Frontal cortex (tissue), 3 donors: ENCODE measurements at regions not wholly inside any gene's neighbourhood (a gene's known extent, or its start where the extent isn't known, plus 50 kb on each side); places are given as distances from the start of the nearest gene placed in this dataset.
"Not testable (repeated sequence)": the region's sequence is repeated elsewhere in the genome, so short reads cannot be mapped to it uniquely, and the experiment has no call there.

Experiments used
- DNase-seq, 2 donors: peaks; one replicate each; pipeline ENCODE4 v3.0.0; 2012; ENCODE audit warnings: low spot score in 2 of 2
- FAIRE-seq: peaks from 2 replicates; lab custom pipeline; 2012; peaks lifted over from hg19 to GRCh38; lab: Jason Lieb, UNC
- donor health status: control.
- donor health status: control.
- donor health status: control.

DNA sequence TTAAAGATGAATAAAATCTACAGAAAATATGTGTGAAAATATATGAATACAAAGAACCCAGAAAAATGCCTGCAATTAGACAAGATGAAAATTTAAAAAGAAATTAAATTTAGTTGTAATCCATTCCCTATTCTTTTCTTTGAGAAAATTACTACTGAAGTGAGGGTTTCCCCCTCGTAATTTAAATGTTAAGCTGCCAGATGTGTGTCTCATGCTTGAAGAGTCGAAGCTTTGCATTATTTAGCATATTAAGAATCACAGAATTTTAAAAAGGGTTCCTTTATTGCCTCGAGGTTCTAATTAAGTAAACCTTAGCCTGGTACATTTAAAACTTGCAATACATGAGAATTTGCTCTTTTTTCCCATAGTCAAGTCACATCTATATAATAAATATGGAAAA, 630.1 kb downstream of the TFAP2A start:
- DNase-seq, result no peak

DNA sequence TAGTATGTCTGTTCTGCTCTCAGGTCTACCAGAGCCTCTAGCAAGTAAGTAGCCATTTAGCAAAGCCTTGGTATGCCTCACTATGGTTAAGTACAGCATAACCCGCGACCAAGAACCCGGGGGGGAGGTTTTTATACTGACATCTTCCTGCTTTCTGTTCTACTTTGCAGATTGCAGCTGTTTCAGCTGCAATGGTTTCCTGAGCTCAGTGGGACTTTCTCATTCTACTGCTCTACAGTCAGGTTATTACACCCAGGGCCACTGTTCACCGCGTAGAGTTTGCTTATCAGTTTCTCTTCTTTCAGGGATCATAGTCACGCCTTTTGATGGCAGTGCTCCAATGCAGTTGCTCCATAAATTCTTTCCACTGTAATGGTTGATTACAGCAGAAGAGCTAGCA, 631.3 kb downstream of the TFAP2A start:
- FAIRE-seq, result no peak
- no peak for DNase-seq

More for the DNA sequence above, 630.1 kb downstream of the TFAP2A start:
- FAIRE-seq, result no peak

DNA sequence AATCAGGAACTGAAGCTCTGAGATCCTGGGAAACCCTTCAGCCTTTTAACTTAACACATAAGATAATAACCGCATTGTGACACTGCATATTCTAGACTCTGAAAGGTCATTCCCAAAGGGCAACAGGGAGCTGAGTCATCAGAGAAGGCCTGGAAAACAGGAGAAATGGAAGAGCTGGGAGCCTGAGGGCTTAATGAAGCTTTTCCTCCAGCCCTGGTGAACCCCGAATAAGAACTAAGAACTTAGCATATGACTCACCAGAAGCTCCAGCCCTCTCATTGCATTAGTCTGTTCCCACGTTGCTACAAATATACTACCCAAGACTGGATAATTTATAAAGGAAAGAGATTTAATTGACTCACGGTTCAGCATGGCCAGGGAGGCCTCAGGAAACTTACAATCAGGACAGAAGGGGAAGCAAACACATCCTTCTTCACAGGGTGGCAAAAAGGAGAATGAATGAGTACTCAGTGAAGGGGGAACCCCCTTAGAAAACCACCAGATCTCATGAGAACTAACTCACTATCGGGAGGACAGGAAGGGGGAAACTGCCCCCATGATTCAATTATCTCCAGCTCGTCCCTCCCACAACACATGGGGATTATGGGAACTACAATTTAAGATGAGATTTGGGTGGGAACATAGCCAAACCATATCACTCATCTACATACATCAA, 648.5 kb downstream of the TFAP2A start:
- FAIRE-seq, result no peak
- no peak for DNase-seq

DNA sequence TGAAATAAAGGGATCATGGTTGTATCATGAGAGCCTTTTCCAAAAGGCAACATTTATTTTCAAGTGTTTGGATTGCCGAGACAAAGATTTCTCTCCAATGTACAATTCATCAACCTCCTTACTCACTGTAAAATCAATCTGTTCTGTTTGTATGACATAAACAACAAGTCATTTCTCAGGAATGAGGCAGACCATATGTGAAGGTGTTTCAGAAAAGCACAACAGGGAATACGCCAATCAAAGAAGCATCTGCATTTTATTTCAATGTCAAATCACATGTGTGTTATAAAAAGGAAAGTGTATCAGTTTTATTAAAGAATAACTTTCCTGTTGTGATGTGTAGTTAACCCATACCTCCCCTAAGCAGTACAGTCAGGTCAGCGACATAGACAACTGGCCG, 653.7 kb downstream of the TFAP2A start:
- DNase-seq (no peak), FAIRE-seq (no peak)

DNA sequence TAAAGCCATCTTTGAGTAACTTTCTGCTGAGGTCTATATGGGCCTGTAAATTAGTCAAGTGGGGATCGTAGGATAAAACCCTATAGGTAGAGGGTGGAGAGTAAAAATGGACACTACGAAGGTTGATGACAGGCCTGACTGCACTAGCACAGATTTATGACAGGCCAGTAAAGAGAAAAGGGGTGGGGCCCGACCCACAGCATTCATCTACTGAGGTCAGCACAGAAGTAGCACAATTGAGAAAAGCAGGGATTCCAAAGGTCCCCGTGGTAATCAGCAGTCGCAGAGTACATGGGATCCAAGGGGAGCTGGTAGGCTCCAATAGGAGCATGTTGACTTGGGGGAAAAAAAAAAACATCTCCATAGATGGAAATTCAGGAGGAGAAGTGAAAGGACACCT, 660.4 kb downstream of the TFAP2A start:
- FAIRE-seq, result no peak
- DNase-seq, result no peak

DNA sequence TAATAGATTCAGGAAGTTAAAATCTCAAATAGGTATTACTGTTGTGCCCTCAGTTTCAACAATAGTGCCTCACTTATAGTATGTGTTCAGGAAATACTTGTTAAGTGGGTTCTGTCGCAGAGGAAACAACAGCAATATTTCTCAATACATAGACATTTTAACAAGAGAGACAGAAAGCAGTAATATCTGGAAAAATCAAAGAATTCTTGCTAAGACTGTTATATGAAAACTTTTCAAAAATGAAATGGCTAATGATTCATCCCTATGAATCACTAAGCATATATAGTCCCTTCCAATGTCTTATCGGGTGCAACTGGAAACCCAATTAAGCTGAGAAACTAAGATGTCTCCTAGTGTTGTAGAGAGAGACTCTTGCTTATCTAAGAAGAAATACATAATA, 668.9 kb downstream of the TFAP2A start:
- DNase-seq (no peak), FAIRE-seq (no peak)

DNA sequence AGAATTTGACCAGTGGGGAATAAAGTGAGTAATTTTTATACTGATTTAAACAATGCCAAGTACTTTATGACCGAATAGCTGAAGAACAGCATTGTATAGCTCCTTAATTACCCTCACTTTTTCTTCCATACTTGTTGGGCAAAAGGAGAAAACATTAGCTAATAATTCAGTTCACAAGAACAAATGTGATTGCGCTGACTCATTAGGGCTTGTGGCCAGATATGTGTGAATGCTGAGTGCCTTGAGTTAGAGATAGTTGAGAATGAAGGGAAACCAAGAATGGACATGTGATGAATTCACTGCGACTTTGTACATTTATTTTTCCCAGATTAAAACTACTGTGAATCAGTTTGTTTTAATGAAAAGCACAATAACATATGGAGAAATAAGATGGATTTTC, 669.4 kb downstream of the TFAP2A start:
- DNase-seq, result no peak
- FAIRE-seq, result no peak

DNA sequence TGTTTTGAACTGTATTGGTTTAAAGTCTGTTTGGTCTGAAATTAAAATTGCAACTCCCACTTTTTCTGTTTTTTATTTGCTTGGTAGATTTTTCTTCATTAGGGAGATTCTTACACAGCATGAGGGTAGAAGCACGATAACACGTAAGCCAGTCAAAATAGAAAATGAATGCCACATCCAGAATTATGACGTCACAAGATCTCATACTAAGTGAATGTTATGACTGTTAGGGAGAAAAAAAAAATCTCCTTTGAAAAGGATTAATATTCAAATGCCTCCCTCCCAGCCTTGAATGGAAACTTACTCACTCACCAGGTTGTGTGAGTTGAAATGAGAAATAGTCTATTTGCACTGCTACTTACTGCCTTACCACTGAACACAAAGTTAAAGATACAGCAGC, 670.8 kb downstream of the TFAP2A start:
- FAIRE-seq (no peak), DNase-seq (no peak)

DNA sequence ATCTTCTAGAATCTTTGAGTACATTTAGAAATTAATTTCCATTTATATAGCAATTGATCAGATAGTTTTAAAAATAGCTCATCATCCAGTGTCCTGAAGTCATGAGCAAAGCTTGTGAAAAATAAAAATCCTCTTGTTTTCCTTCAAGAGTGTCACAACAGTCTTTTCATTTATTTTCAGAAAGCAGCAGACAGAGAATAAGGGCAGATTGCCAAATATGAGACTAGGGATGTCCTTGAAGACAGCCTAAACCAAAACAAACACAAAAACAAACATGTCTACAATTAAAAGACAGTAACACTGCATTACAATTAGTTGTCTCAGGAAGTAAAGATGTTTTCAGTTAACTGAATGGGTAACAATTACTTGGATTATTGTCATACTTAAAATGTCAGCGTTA, 682.8 kb downstream of the TFAP2A start:
- FAIRE-seq, result no peak

DNA sequence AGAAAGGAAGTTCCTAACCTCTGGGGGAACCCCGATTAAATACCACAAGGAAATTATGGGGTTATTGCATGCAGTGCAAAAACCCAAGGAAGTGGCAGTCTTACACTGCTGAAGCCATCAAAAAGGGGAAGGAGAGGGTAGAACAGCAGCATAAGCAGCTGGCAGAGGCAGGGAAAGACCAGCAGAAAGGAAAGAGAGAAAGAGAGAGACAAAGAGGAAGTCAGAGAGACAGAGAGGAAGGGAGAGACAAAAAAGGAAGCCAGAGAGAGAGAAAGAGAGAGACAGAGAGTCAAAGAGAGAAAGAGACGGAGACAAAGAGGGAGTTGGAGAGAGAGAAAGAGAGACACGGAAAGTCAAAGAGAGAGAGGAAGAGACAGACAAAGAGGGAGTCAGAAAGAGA, 689.1 kb downstream of the TFAP2A start:
- FAIRE-seq, result not testable (repeated sequence)

More for the DNA sequence above, 682.8 kb downstream of the TFAP2A start:
- DNase-seq, result no peak

DNA sequence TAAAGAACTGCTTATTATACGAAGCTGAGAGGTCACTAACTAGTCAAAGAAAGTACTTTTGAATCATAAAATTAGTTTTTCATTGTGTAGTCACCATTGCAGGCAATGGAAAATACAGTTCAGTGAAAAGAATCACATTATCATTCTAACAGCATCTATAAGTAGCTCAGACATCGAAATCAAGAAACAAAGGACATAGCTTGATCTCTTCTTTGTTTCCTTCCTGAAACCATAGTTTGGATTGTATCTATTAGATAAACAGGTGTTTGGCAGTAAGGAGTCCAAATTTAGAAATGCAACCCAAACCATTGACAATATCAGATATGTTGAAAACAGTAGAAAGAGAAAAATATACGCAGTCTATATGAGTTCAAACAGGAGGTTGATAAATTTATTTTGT, 697.3 kb downstream of the TFAP2A start:
- FAIRE-seq, result no peak
- DNase-seq, result no peak

More for the DNA sequence above, 689.1 kb downstream of the TFAP2A start:
- not testable (repeated sequence) for DNase-seq

DNA sequence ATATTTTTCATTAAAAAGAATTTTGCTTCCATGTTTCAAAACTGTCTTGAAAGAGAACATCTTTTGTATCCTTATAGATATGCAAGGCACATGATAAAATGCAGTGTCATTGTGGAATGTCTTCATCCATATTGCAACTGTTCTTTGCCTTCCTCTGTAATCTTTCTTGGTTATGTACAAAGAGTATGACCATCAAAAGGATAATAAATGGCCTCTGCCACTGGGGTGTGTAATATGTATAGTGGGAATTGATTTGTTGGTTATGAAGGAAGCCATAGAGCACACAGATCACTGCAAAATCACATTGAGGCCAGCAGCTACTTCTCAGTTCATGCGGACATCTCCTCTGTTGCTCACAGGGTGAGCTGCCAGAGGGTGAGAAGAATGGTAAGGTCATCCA, 703.5 kb downstream of the TFAP2A start:
- FAIRE-seq (no peak), DNase-seq (no peak)

DNA sequence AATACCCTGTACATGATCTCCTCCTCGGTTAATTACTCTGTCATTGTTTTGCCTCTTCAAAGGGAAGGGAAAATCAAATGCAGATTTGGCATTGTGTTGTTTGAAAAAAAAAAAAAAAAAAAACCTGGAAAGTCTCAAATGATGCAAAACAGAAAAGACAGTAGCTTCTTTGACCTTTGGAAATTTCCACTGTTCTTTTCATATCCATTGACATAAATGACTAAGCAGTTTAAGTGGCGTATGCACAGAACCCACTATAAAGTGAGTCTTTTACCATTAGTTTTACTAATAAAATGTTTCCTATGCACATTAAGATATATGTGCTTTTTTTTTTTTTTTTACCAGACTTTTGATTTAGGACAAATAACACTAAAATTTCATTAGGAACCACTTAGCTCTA, 704.3 kb downstream of the TFAP2A start:
- DNase-seq, result no peak
- FAIRE-seq, result no peak

DNA sequence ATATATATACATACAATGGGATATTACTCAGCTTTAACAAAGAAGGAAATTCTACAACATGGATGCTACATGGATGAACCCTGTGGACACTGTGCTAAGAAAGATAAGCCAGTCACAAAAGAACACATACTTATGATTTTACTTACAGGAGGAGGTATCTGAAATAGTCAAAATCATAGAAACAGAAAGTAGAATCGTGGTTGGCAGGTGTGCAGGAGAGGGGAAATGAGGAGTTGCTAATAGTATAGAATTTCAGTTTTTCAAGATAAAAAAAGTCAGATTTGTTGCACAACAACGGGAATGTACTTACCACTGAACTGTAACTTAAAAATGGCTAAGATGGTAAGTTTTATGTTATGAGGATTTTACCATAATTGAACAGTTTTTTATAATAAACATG, 706.3 kb downstream of the TFAP2A start:
- FAIRE-seq (no peak), DNase-seq (no peak)

DNA sequence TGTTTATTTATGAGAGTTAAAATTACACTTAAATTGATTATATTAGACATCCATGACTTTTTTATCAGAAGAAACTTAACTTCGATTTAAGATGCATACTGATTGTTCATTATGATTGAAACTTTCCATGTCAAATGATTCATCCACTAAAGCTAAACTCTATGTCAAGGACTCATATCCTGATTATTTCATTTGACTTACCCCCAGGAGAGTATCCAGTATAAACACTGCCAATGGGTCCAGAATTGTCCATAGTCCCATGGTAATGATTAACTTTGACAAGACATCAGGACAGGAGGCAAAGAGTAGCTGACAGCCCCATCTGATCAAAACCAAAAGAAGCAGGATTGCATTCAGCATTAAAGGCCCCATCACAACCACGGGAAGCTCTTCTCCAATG, 709.9 kb downstream of the TFAP2A start:
- no peak for FAIRE-seq

DNA sequence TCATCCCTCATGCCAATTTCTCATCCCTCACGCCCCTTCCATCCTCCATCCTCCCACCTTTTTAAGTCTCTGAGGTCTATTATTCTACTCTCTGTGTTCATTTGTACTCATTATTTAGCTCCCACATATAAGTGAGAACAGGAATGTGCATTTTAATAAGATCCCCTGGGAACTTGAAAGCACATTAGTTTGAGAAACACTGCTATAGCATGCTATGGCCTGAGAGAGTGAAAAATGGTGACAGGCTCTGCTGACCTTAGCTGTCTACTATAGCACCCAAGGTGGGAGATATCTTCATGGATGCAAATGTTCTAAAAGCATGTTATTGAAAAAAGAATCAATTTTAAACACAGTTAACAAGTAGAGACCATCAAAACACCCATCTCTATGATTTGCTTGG, 712.0 kb downstream of the TFAP2A start:
- no peak for DNase-seq
- no peak for FAIRE-seq

More for the DNA sequence above, 709.9 kb downstream of the TFAP2A start:
- no peak for DNase-seq

DNA sequence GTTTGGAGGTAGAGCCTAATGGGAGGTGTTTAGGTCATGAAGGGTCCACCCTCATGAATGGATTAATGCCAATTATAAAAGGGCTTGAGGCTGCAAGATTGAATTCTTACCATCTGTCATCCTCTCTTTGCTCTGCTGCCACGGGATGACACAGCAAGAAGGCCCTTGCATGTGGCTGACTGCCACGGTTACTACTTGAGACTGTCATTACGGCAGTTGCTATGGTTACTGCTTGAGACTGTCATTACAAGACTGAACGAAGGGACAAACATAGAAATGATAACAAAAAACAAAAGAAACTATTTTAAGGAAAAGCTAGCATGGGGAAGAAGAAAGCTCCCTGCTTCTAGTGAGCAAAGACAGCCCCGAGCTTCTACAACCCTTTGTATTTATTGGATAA, 715.0 kb downstream of the TFAP2A start:
- FAIRE-seq (no peak), DNase-seq (no peak)

DNA sequence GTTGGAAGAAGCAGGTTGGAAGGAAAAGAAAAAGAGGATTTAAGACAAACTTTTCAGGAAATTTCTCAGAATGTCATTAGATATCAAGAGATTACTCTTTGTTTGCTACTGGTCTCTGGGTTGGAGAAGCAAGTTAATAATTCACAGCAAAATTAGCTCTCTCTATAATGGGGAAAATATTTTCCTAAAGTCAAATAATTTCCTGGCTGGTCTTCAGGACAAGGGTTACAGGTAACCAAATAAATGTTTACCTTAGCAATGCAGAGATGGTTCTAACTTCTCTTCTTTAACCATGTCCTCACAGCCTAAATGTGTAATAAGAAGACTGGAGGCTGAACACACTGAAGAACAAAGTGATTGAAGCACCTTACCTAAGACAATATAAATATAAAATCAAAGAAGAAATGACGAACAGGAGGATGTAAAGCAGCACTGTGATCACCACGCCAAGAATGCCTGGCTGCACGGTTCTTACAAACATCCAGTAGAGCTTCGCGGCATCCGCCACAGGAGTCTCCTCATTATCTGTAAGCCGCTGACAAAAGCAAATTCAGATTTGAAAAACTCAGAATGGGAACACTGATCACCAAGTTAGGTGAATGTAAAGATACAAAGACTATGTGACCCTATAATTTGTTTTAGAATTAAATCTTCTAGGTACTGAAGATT, 717.5 kb downstream of the TFAP2A start:
- FAIRE-seq (no peak), DNase-seq (no peak)

DNA sequence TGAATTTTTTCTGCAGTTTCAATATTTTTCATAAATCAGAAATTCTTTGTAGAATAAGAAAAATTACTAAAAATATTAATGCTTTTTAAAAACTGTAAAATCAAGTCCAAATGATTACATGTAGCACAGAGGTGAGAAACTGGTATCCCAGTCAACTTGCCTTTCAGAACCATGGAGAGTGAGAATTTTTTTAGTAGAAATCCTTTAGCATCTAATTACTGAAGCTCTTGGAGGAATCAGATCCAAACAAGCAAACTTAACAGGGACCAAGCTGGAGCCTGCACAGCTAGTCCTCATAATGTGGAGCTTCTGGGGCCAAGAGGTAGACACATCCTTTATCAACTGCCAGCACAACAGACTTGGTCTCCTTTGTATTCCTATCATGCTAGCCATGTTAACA, 724.5 kb downstream of the TFAP2A start:
- no peak for FAIRE-seq
- no peak for DNase-seq

DNA sequence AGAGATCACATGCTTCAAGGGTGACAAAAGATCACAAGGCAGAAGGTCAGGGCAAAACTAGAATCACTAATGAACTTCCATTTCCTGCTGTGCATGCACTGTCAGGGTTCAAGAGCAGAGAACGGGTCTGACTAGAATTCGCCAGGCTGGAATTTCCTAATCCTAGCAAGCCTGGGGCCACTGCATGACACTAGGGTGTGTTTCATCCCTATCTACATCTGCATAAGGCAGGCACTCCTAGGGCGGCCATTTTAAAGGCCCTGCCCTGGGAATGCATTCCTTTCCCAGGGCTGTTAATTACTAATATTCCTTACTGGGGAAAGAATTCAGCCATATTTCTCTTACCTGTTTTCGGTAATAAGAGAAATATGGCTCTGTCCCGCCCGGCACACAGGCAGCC, 734.1 kb downstream of the TFAP2A start:
- not testable (repeated sequence) for FAIRE-seq, DNase-seq

DNA sequence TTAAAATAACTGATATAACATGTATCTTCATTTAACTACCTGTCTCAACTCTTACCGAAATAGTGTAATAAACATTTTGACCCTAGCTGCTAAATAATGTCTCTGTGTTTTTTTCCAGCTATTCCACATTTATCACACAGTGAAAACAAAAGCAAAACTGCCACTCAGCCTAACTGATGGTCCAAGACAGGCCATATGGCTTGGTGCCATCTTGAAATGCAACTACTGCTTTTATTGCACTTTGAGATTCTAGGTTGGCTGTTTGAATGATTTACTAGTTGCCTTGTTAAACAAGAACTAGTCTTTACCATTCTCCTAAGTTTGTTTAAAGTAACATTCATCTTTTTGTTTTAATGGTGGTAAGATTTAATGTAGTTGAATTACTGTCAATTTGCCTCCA, 739.8 kb downstream of the TFAP2A start:
- DNase-seq, result no peak
- FAIRE-seq, result no peak

DNA sequence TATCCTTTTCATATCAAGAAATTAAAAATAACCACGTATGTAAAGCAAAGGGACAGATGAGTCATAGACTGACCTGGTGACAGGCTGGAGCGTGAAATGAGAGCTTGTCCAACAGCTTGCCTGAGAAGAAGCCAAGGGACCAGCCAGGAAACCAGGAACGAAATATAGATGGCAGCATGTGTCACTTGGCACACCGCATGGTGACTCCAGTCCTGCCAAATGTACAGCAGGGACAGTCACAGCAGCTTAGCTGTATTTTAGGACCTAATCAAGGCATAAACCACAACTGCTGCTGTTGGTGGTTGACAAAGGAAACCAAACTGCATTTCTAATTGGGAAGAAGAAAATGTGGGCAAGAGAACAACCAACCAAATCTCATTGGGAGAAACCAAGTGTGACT, 755.0 kb downstream of the TFAP2A start:
- FAIRE-seq, result no peak
- no peak for DNase-seq
